Sigmoid colon (tissue), 6 donors: ENCODE measurements at regions not wholly inside any gene's neighbourhood (a gene's known extent, or its start where the extent isn't known, plus 50 kb on each side); places are given as distances from the start of the nearest gene placed in this dataset.

Experiments used
- DNase-seq: peaks from one replicate; pipeline ENCODE4 v3.0.0-alpha.2; 2019
- H3K27ac ChIP-seq, 4 donors: fragments of 200-600 bp; sonication (generic); one replicate each; pipeline ENCODE4 v1.5.1; 2016 to 2019; ENCODE audit warnings: mild to moderate bottlenecking in 1 of 4
- H3K27me3 ChIP-seq, 3 donors: fragments of 200-600 bp; sonication (generic); one replicate each; pipeline ENCODE4 v1.5.1; 2019; ENCODE audit warnings: mild to moderate bottlenecking in 1 of 3
- H3K36me3 ChIP-seq, 4 donors: fragments of 200-600 bp; sonication (generic); one replicate each; pipeline ENCODE4 v1.5.1; 2016 to 2019
- H3K4me1 ChIP-seq, 4 donors: fragments of 200-600 bp; sonication (generic); one replicate each; pipeline ENCODE4 v1.5.1; 2017 to 2019
- H3K4me3 ChIP-seq, 4 donors: fragments of 200-600 bp; sonication (generic); one replicate each; pipeline ENCODE4 v1.5.1; 2017 to 2019; ENCODE audit warnings: mild to moderate bottlenecking in 2 of 4, moderate library complexity in 1 of 4
- H3K9me3 ChIP-seq, 4 donors: fragments of 200-600 bp in 3 of 4; sonication (generic) in 3 of 4; one replicate each; pipeline versions ENCODE4 v1.5.1 to v1.6.1; 2013 to 2019
- EP300 ChIP-seq, 4 donors: sonication (generic); formaldehyde crosslinking; IDR thresholded peaks; one replicate each; pipeline ENCODE4 v1.6.1; 2017; ENCODE audit warnings: antibody characterized with exemption in 4 of 4
- POLR2A ChIP-seq, 2 donors: fragments of 450-650 bp; IDR thresholded peaks; one replicate each; pipeline ENCODE4 v1.6.1; 2016; ENCODE audit warnings: antibody characterized with exemption in 2 of 2, mild to moderate bottlenecking in 2 of 2, moderate library complexity in 2 of 2
- POLR2AphosphoS5 ChIP-seq, 4 donors: sonication (generic); formaldehyde crosslinking; IDR thresholded peaks; one replicate each; pipeline ENCODE4 v1.6.1; 2017; ENCODE audit warnings: antibody characterized with exemption in 4 of 4
- WGBS, 2 donors: extraction: QIAGEN DNeasy Blood & Tissue Kit; methylation state at CpG; one replicate each; pipeline ENCODE4 v1.1.7; 2013; 5-methylcytosine and 5-hydroxymethylcytosine counted together
- intact Hi-C: fragments of 100-400 bp; cut with DNase I; formaldehyde crosslinking; loops from one replicate; pipeline ENCODE4 v1.15.1; 2023
- TF ChIP-seq, protein P1 (sequence below), 4 experiments: fragments of 450-650 bp in 3 of 4; fragments of 200-600 bp in 1 of 4; IDR thresholded peaks; one replicate each; pipeline ENCODE4 v1.5.1; 2016 to 2019; ENCODE audit warnings: antibody characterized with exemption in 4 of 4, mild to moderate bottlenecking in 3 of 4, moderate library complexity in 2 of 4
- donor health status: healthy with polysubstance abuse.
- donor health status: healthy.

DNA sequence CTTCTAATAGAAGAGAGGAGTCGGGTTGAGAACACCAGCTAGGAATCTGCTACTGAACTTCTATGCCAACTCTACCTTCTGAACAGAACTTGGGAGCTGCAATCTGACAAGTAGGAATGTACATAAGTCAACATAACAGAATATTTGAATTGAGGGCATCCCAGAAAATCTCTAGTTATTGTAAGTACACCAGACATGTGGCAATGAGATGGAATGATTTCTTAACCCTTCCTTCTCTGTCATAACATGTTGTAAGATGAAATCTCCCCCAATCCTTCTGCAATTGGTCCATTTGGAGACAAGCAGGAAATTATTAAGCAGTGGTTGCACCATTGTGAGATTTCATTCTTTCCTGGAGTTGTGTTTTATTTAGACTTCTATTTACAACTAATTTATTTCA lies 68.7 kb upstream of the TMPO start:
- 49 to 66% methylated on average over 1 of the region's 1 CpG for WGBS, 2 donors
- TF ChIP-seq, protein P1, sequence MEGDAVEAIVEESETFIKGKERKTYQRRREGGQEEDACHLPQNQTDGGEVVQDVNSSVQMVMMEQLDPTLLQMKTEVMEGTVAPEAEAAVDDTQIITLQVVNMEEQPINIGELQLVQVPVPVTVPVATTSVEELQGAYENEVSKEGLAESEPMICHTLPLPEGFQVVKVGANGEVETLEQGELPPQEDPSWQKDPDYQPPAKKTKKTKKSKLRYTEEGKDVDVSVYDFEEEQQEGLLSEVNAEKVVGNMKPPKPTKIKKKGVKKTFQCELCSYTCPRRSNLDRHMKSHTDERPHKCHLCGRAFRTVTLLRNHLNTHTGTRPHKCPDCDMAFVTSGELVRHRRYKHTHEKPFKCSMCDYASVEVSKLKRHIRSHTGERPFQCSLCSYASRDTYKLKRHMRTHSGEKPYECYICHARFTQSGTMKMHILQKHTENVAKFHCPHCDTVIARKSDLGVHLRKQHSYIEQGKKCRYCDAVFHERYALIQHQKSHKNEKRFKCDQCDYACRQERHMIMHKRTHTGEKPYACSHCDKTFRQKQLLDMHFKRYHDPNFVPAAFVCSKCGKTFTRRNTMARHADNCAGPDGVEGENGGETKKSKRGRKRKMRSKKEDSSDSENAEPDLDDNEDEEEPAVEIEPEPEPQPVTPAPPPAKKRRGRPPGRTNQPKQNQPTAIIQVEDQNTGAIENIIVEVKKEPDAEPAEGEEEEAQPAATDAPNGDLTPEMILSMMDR (IDR thresholded peaks at IDR 0.05): no peak
- TF ChIP-seq POLR2AphosphoS5 (IDR thresholded peaks at IDR 0.05) (no peak), EP300 (IDR thresholded peaks at IDR 0.05) (no peak), POLR2A (IDR thresholded peaks at IDR 0.05) (no peak)
- no peak overlapping the region for H3K27ac ChIP-seq
- no peaks in the 10 kb centered on the region for H3K9me3 ChIP-seq
- intact Hi-C loops: no loop called here
- no peaks in the 10 kb centered on the region for H3K36me3 ChIP-seq
- no peak overlapping the region for H3K4me3 ChIP-seq
- H3K27me3 ChIP-seq: no peaks in the 10 kb centered on the region
- no peak for DNase-seq
- H3K4me1 ChIP-seq: no peaks in the 10 kb centered on the region

DNA sequence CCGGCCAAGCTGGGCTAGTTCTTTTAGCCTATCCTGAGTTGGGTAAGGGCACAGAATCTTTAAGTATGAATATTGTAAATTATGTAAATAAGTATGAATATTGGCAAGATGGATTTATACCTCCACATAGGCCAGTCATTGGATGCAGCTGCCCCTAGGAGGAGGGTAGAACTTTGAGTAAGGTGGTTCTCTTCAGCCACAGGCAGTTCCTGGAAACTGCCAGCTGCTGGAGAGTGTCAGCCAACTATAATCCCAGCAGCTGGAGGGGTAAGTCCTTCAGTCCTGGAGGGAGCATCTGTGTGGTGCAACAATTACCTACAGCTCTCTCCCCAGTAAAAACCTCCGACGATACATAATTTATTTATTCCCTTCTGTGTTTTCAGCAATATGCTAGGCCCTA lies 65.8 kb upstream of the TMPO start:
- intact Hi-C loops: no loop called here
- Histone ChIP-seq H3K27me3 (no peaks in the 10 kb centered on the region), H3K9me3 (no peaks in the 10 kb centered on the region), H3K4me1 (no peaks in the 10 kb centered on the region), H3K36me3 (no peaks in the 10 kb centered on the region), H3K4me3 (no peak overlapping the region), H3K27ac (no peak overlapping the region)
- DNase-seq: no peak
- whole genome bisulfite sequencing, 2 donors: 92% methylated on average over 3 of the region's 3 CpGs
- TF ChIP-seq, protein P1 (IDR thresholded peaks at IDR 0.05): no peak
- TF ChIP-seq POLR2AphosphoS5 (IDR thresholded peaks at IDR 0.05) (no peak), POLR2A (IDR thresholded peaks at IDR 0.05) (no peak)

DNA sequence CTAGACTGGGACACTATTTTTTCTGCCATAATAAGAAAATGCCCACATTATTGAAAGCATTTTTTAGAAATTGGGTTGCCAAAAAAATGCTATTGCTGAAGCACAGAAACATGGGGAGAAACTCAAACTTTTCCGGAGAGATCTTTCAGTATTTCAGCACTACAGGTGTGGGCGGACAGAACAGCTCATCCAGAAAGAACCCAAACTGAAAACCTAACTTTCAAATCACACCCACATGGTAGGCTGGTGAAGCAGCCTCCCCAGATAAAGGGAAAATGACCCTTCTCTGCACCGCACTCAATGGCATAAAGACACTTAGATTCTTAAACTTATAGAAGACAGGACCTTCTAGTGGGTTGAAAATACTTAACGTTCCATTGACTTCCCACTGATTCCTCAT lies 62.3 kb upstream of the TMPO start:
- Histone ChIP-seq H3K27me3 (no peaks in the 10 kb centered on the region), H3K4me1 (peaks cover 0 to 11% (median 4%) of the 10 kb centered on the region in 4 donors), H3K4me3 (no peak overlapping the region), H3K36me3 (no peaks in the 10 kb centered on the region), H3K9me3 (no peaks in the 10 kb centered on the region), H3K27ac (no peak overlapping the region)
- intact Hi-C loops: no loop called here
- WGBS, 2 donors: 88 to 89% methylated on average over 4 of the region's 4 CpGs
- no peak for DNase-seq
- no peak for TF ChIP-seq EP300 (IDR thresholded peaks at IDR 0.05)
- TF ChIP-seq POLR2AphosphoS5 (IDR thresholded peaks at IDR 0.05): no peak
- TF ChIP-seq POLR2A (IDR thresholded peaks at IDR 0.05): no peak
- TF ChIP-seq, protein P1 (IDR thresholded peaks at IDR 0.05): no peak

DNA sequence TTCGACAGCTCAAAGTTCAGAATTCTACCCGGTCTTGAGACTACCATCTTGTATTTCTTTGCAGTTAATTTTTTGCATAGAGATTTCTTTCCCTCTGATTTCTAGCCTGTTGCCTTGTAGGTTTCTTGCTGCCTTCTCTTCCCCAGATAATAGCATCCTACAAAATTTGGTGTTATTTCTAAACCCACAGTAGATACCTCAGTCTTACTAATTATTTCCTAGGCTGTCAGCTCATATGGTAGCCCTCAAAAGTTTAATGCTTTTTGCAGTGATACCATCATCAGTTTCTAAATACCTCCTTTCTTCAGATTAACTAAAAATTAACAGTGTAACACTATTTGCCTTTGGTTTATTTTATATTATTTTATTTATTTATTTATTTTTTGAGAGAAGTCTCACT lies 61.9 kb upstream of the TMPO start:
- 79 to 83% methylated on average over 2 of the region's 2 CpGs for WGBS, 2 donors
- H3K4me1 ChIP-seq: peaks cover 0 to 11% (median 4%) of the 10 kb centered on the region in 4 donors
- no peaks in the 10 kb centered on the region for H3K9me3 ChIP-seq
- H3K27ac ChIP-seq: no peak overlapping the region
- H3K36me3 ChIP-seq: no peaks in the 10 kb centered on the region
- no peak for TF ChIP-seq POLR2A (IDR thresholded peaks at IDR 0.05)
- TF ChIP-seq, protein P1 (IDR thresholded peaks at IDR 0.05): no peak
- no peak for TF ChIP-seq EP300 (IDR thresholded peaks at IDR 0.05)
- TF ChIP-seq POLR2AphosphoS5 (IDR thresholded peaks at IDR 0.05): no peak
- intact Hi-C loops: no loop called here
- no peak overlapping the region for H3K4me3 ChIP-seq
- H3K27me3 ChIP-seq: no peaks in the 10 kb centered on the region
- no peak for DNase-seq

DNA sequence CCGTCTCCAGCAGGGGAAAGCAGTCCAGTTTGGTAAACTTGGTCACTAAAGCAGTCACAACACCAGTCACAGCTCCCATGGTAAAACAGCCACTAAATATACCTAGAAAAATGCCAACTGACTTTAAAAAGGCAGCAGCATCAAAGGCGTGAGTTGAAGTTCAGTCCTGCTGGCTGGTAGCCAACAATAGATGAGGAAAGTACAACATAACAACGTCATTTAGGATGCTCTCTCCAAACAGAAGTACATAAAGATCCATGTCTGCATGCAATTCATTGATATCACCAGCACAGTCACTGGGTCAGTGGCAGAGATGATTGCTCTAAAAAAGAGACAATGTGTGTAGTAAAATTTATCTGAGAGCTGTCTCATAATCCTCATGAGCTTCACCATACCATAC lies 59.3 kb upstream of the TMPO start:
- Histone ChIP-seq H3K36me3 (no peaks in the 10 kb centered on the region), H3K27ac (no peak overlapping the region), H3K4me1 (peaks cover 0 to 11% (median 4%) of the 10 kb centered on the region in 4 donors), H3K27me3 (no peaks in the 10 kb centered on the region), H3K9me3 (no peaks in the 10 kb centered on the region), H3K4me3 (no peak overlapping the region)
- TF ChIP-seq POLR2A (IDR thresholded peaks at IDR 0.05) (no peak), POLR2AphosphoS5 (IDR thresholded peaks at IDR 0.05) (no peak), EP300 (IDR thresholded peaks at IDR 0.05) (no peak)
- TF ChIP-seq, protein P1 (IDR thresholded peaks at IDR 0.05): no peak
- 42 to 79% methylated on average over 3 of the region's 3 CpGs for WGBS, 2 donors
- no peak for DNase-seq
- intact Hi-C loops: no loop called here
